GM13977 (cell line): ENCODE measurements at regions not wholly inside any gene's neighbourhood (a gene's known extent, or its start where the extent isn't known, plus 50 kb on each side); places are given as distances from the start of the nearest gene placed in this dataset.

Source experiments
- DNase-seq: peaks from one replicate; pipeline ENCODE4 v3.0.0; 2012; ENCODE audit warnings: low spot score
- in situ Hi-C: fragments of 300-500 bp; cut with MboI; formaldehyde crosslinking; loops from one replicate; pipeline ENCODE4 v1.12.0; 2022; ENCODE audit warnings: low sequenced_read_pairs, low pct_unique_long_range_greater_than_20kb, mixed read lengths, inconsistent platforms; ENCODE audit not compliant: unreplicated experiment
- TF ChIP-seq, protein P1 (sequence below): IDR thresholded peaks from 2 replicates; pipeline ENCODE4 v1.5.1; 2012; ENCODE audit warnings: mild to moderate bottlenecking, control low read depth; ENCODE audit not compliant: insufficient read depth; ENCODE audit errors: extremely low read depth, missing control alignments

DNA sequence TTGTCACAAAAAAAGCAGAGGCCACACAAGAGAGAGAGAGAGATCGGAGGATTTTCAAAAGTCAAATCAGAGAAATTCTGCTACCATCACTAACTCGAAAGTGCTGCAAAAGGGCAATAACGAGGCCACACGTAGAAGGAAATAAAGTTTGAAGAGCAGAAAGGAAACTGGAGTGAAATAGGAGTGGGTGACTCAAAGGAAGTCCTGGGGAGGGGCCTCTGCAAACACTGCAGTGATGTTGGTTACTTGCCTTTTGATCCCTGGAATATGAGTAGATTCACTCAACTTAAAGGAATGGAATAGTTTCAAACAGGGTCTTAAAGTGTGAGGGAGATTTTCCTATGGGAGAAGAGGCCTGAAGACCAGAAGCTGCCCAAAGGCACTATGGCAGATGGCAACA, 663.4 kb upstream of the LCORL start:
- no peak for DNase-seq
- in situ Hi-C loops = no loop called here
- TF ChIP-seq, protein P1, sequence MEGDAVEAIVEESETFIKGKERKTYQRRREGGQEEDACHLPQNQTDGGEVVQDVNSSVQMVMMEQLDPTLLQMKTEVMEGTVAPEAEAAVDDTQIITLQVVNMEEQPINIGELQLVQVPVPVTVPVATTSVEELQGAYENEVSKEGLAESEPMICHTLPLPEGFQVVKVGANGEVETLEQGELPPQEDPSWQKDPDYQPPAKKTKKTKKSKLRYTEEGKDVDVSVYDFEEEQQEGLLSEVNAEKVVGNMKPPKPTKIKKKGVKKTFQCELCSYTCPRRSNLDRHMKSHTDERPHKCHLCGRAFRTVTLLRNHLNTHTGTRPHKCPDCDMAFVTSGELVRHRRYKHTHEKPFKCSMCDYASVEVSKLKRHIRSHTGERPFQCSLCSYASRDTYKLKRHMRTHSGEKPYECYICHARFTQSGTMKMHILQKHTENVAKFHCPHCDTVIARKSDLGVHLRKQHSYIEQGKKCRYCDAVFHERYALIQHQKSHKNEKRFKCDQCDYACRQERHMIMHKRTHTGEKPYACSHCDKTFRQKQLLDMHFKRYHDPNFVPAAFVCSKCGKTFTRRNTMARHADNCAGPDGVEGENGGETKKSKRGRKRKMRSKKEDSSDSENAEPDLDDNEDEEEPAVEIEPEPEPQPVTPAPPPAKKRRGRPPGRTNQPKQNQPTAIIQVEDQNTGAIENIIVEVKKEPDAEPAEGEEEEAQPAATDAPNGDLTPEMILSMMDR = no peak

DNA sequence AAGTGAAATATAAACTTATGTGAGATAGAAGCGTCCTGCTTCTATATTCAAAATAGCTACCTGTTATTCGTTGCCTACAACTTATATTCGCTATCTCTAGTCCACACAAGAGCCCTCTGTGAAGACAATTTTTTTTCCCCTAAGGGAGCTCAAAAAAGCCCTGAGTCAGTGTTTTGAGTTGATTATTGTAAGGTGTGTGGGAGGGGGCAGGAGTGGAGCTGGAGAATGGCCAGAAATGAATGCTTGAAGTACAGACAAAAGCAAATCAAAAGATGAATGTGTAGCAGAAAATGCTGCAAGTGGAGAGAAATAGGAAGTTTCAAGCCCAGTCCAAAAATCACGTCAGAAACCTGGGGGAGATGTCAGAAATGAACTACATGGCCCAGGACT, 655.0 kb upstream of the LCORL start:
- DNase-seq = no peak
- in situ Hi-C loops = no loop called here

DNA sequence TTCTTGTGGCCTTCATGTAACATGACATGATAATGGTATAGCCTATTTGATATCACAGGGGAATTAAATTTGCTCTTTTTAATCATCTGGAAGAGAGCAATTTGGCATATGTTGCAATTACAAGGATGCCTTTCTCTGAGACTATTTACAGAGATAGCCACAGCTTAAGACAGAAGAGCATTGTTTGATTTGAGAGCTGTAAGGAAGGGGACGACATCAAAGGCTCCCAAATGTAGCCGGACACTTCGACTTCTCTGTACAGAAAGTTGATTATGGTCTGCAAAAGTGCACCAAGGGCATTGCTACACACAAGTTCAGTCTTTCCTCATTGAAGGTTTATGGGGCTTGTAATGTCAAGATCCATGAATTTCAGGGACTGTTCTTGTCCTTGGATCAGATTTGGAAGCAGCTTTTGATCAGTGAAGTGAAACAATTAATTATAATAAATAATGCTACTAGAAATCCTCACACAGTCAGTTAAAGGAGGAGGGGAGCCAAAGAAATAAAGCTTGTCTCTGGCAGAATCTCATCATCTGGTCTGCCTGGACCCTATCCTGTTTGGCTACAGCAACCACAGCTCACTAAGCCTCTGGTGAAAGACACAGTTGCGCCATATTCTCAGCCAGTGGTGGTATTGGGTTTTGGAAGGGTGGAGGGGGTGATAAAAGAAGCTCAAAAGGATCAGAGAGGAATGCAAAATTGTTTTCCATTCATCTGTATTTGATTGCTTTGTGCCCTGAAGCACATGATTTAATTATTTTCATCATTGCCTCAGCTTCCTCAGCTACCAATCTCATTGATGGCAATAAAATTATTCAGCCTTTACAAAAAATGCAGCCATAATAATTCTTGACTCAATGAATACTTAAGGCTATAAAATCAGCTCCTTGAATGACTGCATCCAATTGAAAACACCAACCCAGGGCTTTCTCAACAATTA, 654.3 kb upstream of the LCORL start:
- in situ Hi-C loops = no loop called here
- TF ChIP-seq, protein P1 = no peak
- no peak for DNase-seq

More for the DNA sequence above, 655.0 kb upstream of the LCORL start:
- TF ChIP-seq, protein P1 = no peak

DNA sequence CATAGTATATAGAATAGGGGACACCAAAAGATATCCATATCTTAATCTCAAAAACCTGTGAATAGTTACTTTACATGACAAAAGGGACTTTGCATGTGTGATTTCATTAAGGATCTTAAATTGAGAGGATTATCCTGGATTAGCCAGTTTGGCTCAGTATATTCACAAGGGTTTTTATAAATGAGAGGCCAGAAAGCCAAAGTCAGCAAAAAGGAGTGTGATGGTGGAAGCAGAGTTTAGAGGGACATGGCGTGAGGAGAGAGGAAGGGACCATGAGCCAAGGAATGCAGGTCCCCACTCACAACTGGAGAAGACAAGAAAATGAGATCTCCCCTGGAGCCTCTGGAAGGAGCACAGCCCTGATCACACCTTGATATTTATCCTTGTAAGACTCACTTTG, 648.5 kb upstream of the LCORL start:
- in situ Hi-C loops = no loop called here
- TF ChIP-seq, protein P1 = no peak
- no peak for DNase-seq

GRCh38 chr4:18669390-18669789, 647.8 kb upstream of the LCORL start:
- TF ChIP-seq, protein P1 = no peak
- DNase-seq = no peak
- in situ Hi-C loops = no loop called here

- TF ChIP-seq, protein P1 = no peak
- no peak for DNase-seq
- in situ Hi-C loops = no loop called here
Observed at GRCh38 chr4:18666322-18666721, 644.8 kb upstream of the LCORL start.
